A549 (cell line): ENCODE measurements at regions not wholly inside any gene's neighbourhood (a gene's known extent, or its start where the extent isn't known, plus 50 kb on each side); places are given as distances from the start of the nearest gene placed in this dataset.
A peak's percentile ranks its signal among the peaks of the same experiment; 100 is the strongest.

Source experiments
- ATAC-seq, 2 experiments: fragments of 200-7000 bp in 1 of 2; fragments of >200 bp in 1 of 2; cut with Nextera tagmentation in 1 of 2; cut with Tn5 transposase in 1 of 2; 3 replicates each; pipeline versions ENCODE4 v1.8.0 to v1.9.1; 2018 to 2020; ENCODE audit warnings: mild to moderate bottlenecking in 1 of 2, moderate library complexity in 1 of 2
- CTCF ChIA-PET: fragments of 300-600 bp; sonication (Branson Sonifier 250); formaldehyde crosslinking; extraction: SDS; loops from one replicate; lab custom pipeline; 2021; ENCODE audit warnings: antibody characterized with exemption, inconsistent platforms; lab: Yijun Ruan, JAX
- POLR2A ChIA-PET: fragments of 350-600 bp; formaldehyde crosslinking; extraction: SDS; loops from one replicate; lab custom pipeline; 2021; ENCODE audit warnings: antibody characterized with exemption, inconsistent platforms; lab: Yijun Ruan, JAX
- DNase-seq, 2 experiments: peaks; one replicate each; pipeline versions ENCODE4 v3.0.0 to v3.0.0-alpha.2; 2011 to 2016; ENCODE audit warnings: low read depth in 1 of 2, low spot score in 1 of 2
- FAIRE-seq: peaks from 2 replicates; lab custom pipeline; 2011; peaks lifted over from hg19 to GRCh38; lab: Jason Lieb, UNC
- H3K27ac ChIP-seq, 2 experiments: fragments of >200 bp; sonication (Bioruptor Twin); formaldehyde crosslinking; 3 replicates each; pipeline ENCODE4 v1.5.1; 2016 to 2017
- H3K4me1 ChIP-seq: fragments of >200 bp; sonication (Bioruptor Twin); formaldehyde crosslinking; 3 replicates; pipeline ENCODE4 v1.6.1; 2016
- H3K4me2 ChIP-seq: fragments of >200 bp; sonication (Bioruptor Twin); formaldehyde crosslinking; 3 replicates; pipeline ENCODE4 v1.6.1; 2016
- H3K4me3 ChIP-seq: fragments of >200 bp; sonication (Bioruptor Twin); formaldehyde crosslinking; 3 replicates; pipeline ENCODE4 v1.5.1; 2016
- H3K9me3 ChIP-seq: fragments of >200 bp; sonication (Bioruptor Twin); formaldehyde crosslinking; 3 replicates; pipeline ENCODE4 v1.6.1; 2016
- CBX2 ChIP-seq: fragments of 200-600 bp; sonication (generic); IDR thresholded peaks from 2 replicates; pipeline ENCODE4 v1.6.1; 2016; ENCODE audit warnings: low read depth, mild to moderate bottlenecking, borderline replicate concordance
- CEBPB ChIP-seq, 2 experiments: fragments of >200 bp in 1 of 2; sonication (Bioruptor Twin) in 1 of 2; formaldehyde crosslinking in 1 of 2; IDR thresholded peaks; 2 replicates each; pipeline ENCODE4 v1.6.1; 2012 to 2016
- CHD2 ChIP-seq: fragments of 150-350 bp; IDR thresholded peaks from 2 replicates; pipeline ENCODE4 v1.6.1; 2014; ENCODE audit warnings: low read length; ENCODE audit not compliant: partially characterized antibody
- CHD4 ChIP-seq: fragments of 200-600 bp; sonication (generic); IDR thresholded peaks from 2 replicates; pipeline ENCODE4 v1.6.1; 2016; ENCODE audit warnings: antibody characterized with exemption, mild to moderate bottlenecking, borderline replicate concordance
- ESRRA ChIP-seq: fragments of 150-350 bp; IDR thresholded peaks from 2 replicates; pipeline ENCODE4 v1.6.1; 2014; ENCODE audit warnings: mild to moderate bottlenecking, low read length, borderline replicate concordance
- FOSL2 ChIP-seq, 2 experiments: fragments of 450-650 bp in 1 of 2; fragments of >200 bp in 1 of 2; sonication (Bioruptor Twin) in 1 of 2; formaldehyde crosslinking; IDR thresholded peaks; 2 replicates each; pipeline versions ENCODE4 v1.5.0 to v1.6.1; 2016 to 2020; ENCODE audit warnings: mild to moderate bottlenecking in 1 of 2, moderate library complexity in 1 of 2
- HES2 ChIP-seq: fragments of >200 bp; sonication (Bioruptor Twin); formaldehyde crosslinking; IDR thresholded peaks from 2 replicates; pipeline ENCODE4 v1.6.1; 2016
- HMGXB4 ChIP-seq: fragments of 250-450 bp; sonication (Bioruptor Pico); IDR thresholded peaks from 2 replicates; pipeline ENCODE4 v1.5.0; 2021; ENCODE audit warnings: mild to moderate bottlenecking, moderate library complexity, borderline replicate concordance
- HOXB13 ChIP-seq: fragments of 250-450 bp; sonication (Bioruptor Pico); IDR thresholded peaks from 2 replicates; pipeline ENCODE4 v1.5.0; 2020; ENCODE audit warnings: low read depth, mild to moderate bottlenecking, moderate library complexity
- HOXB5 ChIP-seq: fragments of 250-450 bp; sonication (Bioruptor Pico); IDR thresholded peaks from 2 replicates; pipeline ENCODE4 v1.5.0; 2020; ENCODE audit warnings: mild to moderate bottlenecking, moderate library complexity
- MAZ ChIP-seq: fragments of 150-350 bp; IDR thresholded peaks from 2 replicates; pipeline ENCODE4 v1.6.1; 2014; ENCODE audit warnings: antibody characterized with exemption, low read depth, low read length, borderline replicate concordance
- MYC ChIP-seq: IDR thresholded peaks from 2 replicates; pipeline ENCODE4 v1.6.1; 2012; ENCODE audit warnings: mild to moderate bottlenecking, inconsistent platforms, low read length, improper control_type of control experiment, borderline replicate concordance
- NFE2L2 ChIP-seq: fragments of 150-350 bp; conservative IDR thresholded peaks from 2 replicates; pipeline ENCODE4 v1.6.1; 2014; ENCODE audit warnings: low read length
- NR3C1 ChIP-seq: fragments of >200 bp; sonication (Bioruptor Twin); formaldehyde crosslinking; IDR thresholded peaks from 3 replicates; pipeline ENCODE4 v1.6.1; 2017
- PHF8 ChIP-seq: fragments of 200-600 bp; sonication (generic); IDR thresholded peaks from 2 replicates; pipeline ENCODE4 v1.6.1; 2016; ENCODE audit warnings: low read depth, mild to moderate bottlenecking, antibody characterized with exemption, moderate library complexity, borderline replicate concordance
- POLR2A ChIP-seq: IDR thresholded peaks from 2 replicates; pipeline ENCODE4 v1.6.1; 2012; ENCODE audit warnings: mild to moderate bottlenecking, low read length
- POLR2AphosphoS2 ChIP-seq: conservative IDR thresholded peaks from 2 replicates; pipeline ENCODE4 v1.6.1; 2012; ENCODE audit warnings: low read length, improper control_type of control experiment, inconsistent platforms
- RARB ChIP-seq: fragments of 250-450 bp; sonication (Bioruptor Pico); IDR thresholded peaks from 2 replicates; pipeline ENCODE4 v1.8.0; 2021; ENCODE audit warnings: mild to moderate bottlenecking, moderate library complexity
- RFX5 ChIP-seq: fragments of 450-650 bp; IDR thresholded peaks from 2 replicates; pipeline ENCODE4 v1.7.1; 2014; ENCODE audit warnings: antibody characterized with exemption, mild to moderate bottlenecking, moderate library complexity
- RNF2 ChIP-seq: fragments of 200-600 bp; sonication (generic); IDR thresholded peaks from 2 replicates; pipeline ENCODE4 v1.6.1; 2016; ENCODE audit warnings: low read depth, mild to moderate bottlenecking, antibody characterized with exemption, moderate library complexity, borderline replicate concordance
- SREBF2 ChIP-seq: fragments of 450-650 bp; IDR thresholded peaks from 2 replicates; pipeline ENCODE4 v1.6.1; 2014; ENCODE audit warnings: mild to moderate bottlenecking, moderate library complexity
- TP53 ChIP-seq: fragments of 250-450 bp; sonication (Bioruptor Pico); IDR thresholded peaks from 2 replicates; pipeline ENCODE4 v1.5.0; 2021; ENCODE audit warnings: mild to moderate bottlenecking, moderate library complexity
- ZC3H11A ChIP-seq: fragments of 450-650 bp; IDR thresholded peaks from 2 replicates; pipeline ENCODE4 v1.6.1; 2014; ENCODE audit warnings: antibody characterized with exemption, mild to moderate bottlenecking
- ZNF302 ChIP-seq: fragments of 250-450 bp; sonication (Bioruptor Pico); IDR thresholded peaks from 2 replicates; pipeline ENCODE4 v1.9.0; 2021; ENCODE audit warnings: inconsistent platforms, mild to moderate bottlenecking, moderate library complexity
- ZSCAN20 ChIP-seq: fragments of 250-450 bp; sonication (Bioruptor Pico); IDR thresholded peaks from 2 replicates; pipeline ENCODE4 v1.8.0; 2022; ENCODE audit warnings: mild to moderate bottlenecking, moderate library complexity
- WGBS: methylation state at CpG from one replicate; pipeline ENCODE4 v1.1.6; 2017; ENCODE audit errors: missing lambda C conversion rate; 5-methylcytosine and 5-hydroxymethylcytosine counted together
- TF ChIP-seq, protein P1 (sequence below): IDR thresholded peaks from 2 replicates; pipeline ENCODE4 v1.6.1; 2012; ENCODE audit warnings: low read depth, borderline replicate concordance

DNA sequence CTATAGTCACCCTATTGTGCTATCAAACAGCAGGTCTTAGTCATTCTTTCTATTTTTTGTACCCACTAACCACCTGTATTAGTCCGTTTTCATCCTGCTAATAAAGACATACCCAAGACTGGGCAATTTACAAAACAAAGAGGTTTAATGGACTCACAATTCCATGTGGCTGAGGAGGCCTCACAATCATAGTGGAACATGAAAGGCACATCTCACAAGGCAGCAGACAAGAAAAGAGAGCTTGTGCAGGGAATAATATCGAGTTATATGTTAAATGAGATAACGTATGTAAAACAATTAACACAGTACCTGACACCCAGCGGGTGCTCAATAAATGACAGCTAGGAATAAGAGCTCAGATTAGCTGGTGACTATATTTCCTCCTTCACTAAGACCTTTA, 88.1 kb upstream of the WDR44 start (continued):
- TF ChIP-seq HES2, result no peak
- TF ChIP-seq ESRRA, result no peak
- TF ChIP-seq NR3C1, result no peak

GRCh38 chrX:118259213-118259612, 86.7 kb upstream of the WDR44 start:
- FAIRE-seq, result no peak
- Histone ChIP-seq H3K4me3 (no peak overlapping the region), H3K4me1 (no peaks in the 10 kb centered on the region), H3K9me3 (no peaks in the 10 kb centered on the region)
- 12% methylated on average over 1 of the region's 1 CpG for WGBS
- POLR2A ChIA-PET, result no interaction called here
- DNase-seq, result no peak
- TF ChIP-seq ZNF302 (CRISPR knock-in tag) (no peak), CHD4 (no peak), SREBF2 (no peak), POLR2AphosphoS2 (no peak), RNF2 (no peak), CEBPB (IDR thresholded peaks at IDR 0.05) (no peak), ZSCAN20 (CRISPR knock-in tag) (no peak), POLR2A (no peak)
- TF ChIP-seq, all 56 proteins: peak for 0
- ATAC-seq, result no peak
- CTCF ChIA-PET, result no interaction called here
- no peak overlapping the region for H3K27ac ChIP-seq
- no peak overlapping the region for H3K4me2 ChIP-seq

- H3K4me3 ChIP-seq, result no peak overlapping the region
- no peak overlapping the region for H3K27ac ChIP-seq
- H3K9me3 ChIP-seq, result no peaks in the 10 kb centered on the region
- POLR2A ChIA-PET, result no interaction called here
- ATAC-seq, result no peak
- H3K4me2 ChIP-seq, result no peak overlapping the region
- H3K4me1 ChIP-seq, result no peaks in the 10 kb centered on the region
- DNase-seq, result no peak
- WGBS, result 11% methylated on average over 4 of the region's 4 CpGs
- no peak for FAIRE-seq
- TF ChIP-seq ZC3H11A, result no peak
- no peak for TF ChIP-seq HMGXB4 (CRISPR knock-in tag)
- no peak for TF ChIP-seq NR3C1
- TF ChIP-seq MYC, result no peak
- no peak for TF ChIP-seq TP53 (CRISPR knock-in tag)
- TF ChIP-seq CHD4, result no peak
- TF ChIP-seq RARB (CRISPR knock-in tag), result no peak
- CTCF ChIA-PET, result interaction anchor here (1.5 kb wide), 1 partner anchor 11 kb away, joined by 4 read pairs; no protein-coding TSS in a partner anchor
Measured at GRCh38 chrX:118261151-118261550, 84.8 kb upstream of the WDR44 start.

DNA sequence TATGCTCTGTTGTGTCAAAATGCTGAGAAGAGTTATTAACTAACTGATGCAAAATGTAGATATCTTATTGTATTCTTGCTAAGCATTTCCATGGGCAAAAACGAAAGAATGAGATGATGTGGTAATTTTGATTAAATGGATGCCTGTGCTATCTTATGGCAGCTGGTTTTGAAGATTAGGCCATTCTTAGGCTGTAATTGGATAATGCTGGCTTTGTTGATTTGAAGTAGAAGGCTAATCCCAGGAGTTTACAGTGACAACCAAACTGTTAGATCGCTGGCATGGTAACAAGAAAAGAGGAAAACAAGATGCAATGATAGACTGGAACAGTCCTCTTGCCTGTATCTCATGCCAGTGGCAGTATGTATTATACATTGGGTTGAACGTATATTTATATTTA, 74.1 kb upstream of the WDR44 start:
- ATAC-seq (no peak), DNase-seq (peak in 1 of 2 experiments; percentile 1)
- no peak overlapping the region for H3K27ac ChIP-seq
- TF ChIP-seq CHD4 (no peak), HOXB13 (no peak), CHD2 (no peak), HOXB5 (CRISPR knock-in tag) (no peak), CBX2 (no peak), MAZ (no peak), NFE2L2 (no peak), RNF2 (no peak), NR3C1 (no peak), FOSL2 (IDR thresholded peaks at IDR 0.05) (no peak), FOSL2 (CRISPR knock-in tag; IDR thresholded peaks at IDR 0.05) (no peak), POLR2A (no peak), PHF8 (no peak), RFX5 (no peak), TP53 (CRISPR knock-in tag) (no peak)
- TF ChIP-seq, protein P1, sequence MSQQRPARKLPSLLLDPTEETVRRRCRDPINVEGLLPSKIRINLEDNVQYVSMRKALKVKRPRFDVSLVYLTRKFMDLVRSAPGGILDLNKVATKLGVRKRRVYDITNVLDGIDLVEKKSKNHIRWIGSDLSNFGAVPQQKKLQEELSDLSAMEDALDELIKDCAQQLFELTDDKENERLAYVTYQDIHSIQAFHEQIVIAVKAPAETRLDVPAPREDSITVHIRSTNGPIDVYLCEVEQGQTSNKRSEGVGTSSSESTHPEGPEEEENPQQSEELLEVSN, result no peak
- TF ChIP-seq, all 56 proteins: peak for 0
- FAIRE-seq, result no peak
- 37% methylated on average over 3 of the region's 3 CpGs for WGBS
- no peaks in the 10 kb centered on the region for H3K4me1 ChIP-seq
- H3K9me3 ChIP-seq, result no peaks in the 10 kb centered on the region
- H3K4me2 ChIP-seq, result no peak overlapping the region
- CTCF ChIA-PET, result no interaction called here
- no peak overlapping the region for H3K4me3 ChIP-seq
- POLR2A ChIA-PET, result no interaction called here
